Fibroblast of the aortic adventitia (primary cell): ENCODE measurements at regions not wholly inside any gene's neighbourhood (a gene's known extent, or its start where the extent isn't known, plus 50 kb on each side); places are given as distances from the start of the nearest gene placed in this dataset.

ENCODE experiments used
- DNase-seq: peaks from one replicate; pipeline ENCODE4 v3.0.0-alpha.2; 2010; ENCODE audit warnings: low read depth
- H3K4me3 ChIP-seq: 2 replicates; pipeline ENCODE4 v1.5.1; 2011; ENCODE audit warnings: low read depth, mild to moderate bottlenecking, control low read depth, low read length, moderate library complexity
- TF ChIP-seq, protein P1 (sequence below): IDR thresholded peaks from 2 replicates; pipeline ENCODE4 v1.5.1; 2011; ENCODE audit warnings: mild to moderate bottlenecking, low read length, control low read depth, inconsistent platforms; ENCODE audit not compliant: insufficient read depth

- DNase-seq, result peak; percentile 17
- H3K4me3 ChIP-seq, result no peak overlapping the region
- TF ChIP-seq, protein P1, sequence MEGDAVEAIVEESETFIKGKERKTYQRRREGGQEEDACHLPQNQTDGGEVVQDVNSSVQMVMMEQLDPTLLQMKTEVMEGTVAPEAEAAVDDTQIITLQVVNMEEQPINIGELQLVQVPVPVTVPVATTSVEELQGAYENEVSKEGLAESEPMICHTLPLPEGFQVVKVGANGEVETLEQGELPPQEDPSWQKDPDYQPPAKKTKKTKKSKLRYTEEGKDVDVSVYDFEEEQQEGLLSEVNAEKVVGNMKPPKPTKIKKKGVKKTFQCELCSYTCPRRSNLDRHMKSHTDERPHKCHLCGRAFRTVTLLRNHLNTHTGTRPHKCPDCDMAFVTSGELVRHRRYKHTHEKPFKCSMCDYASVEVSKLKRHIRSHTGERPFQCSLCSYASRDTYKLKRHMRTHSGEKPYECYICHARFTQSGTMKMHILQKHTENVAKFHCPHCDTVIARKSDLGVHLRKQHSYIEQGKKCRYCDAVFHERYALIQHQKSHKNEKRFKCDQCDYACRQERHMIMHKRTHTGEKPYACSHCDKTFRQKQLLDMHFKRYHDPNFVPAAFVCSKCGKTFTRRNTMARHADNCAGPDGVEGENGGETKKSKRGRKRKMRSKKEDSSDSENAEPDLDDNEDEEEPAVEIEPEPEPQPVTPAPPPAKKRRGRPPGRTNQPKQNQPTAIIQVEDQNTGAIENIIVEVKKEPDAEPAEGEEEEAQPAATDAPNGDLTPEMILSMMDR, result no peak
These were observed 879.8 kb downstream of the SOCS6 start for GRCh38 chr18:71168557-71169145.

DNA sequence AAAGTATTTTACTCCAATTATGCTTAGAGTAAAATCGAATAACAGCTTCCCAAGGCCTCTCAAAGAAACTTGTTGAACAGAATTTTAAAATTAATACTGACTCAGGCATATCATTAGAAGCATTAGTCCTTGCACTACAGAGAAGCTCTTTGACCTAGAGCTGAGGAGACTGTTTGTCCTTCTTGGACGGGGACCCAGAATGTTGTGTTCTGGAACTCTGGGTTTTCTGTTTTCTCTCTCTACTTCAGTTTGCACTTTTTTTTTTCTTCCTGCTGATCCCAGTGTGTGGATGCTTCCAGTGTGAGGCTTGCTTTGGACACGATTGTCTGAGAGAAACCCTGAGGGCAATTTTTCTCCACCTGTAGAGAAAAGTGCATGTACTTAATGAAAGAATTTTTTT lies 847.6 kb downstream of the SOCS6 start:
- TF ChIP-seq, protein P1, result no peak
- no peak for DNase-seq
- no peak overlapping the region for H3K4me3 ChIP-seq

DNA sequence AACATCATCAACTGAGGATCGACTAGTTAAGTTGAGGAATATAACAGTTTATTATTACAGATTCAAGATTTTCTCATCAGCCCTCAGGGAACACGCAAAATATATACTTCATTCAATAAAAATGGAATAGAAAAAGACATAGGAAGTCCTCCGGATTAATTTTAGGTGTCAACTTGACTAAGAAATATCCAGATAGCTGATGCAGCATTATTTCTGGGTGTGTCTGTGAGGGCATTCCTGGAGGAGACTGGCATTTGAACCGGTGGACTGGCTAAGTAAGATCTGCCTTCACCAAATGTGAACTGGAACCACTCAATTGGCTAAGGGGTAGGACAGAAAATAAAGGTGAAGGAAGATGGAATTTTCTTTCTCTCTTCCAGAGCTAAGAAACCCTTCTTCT lies 845.3 kb downstream of the SOCS6 start:
- H3K4me3 ChIP-seq, result no peak overlapping the region
- DNase-seq, result no peak
- TF ChIP-seq, protein P1, result no peak

DNA sequence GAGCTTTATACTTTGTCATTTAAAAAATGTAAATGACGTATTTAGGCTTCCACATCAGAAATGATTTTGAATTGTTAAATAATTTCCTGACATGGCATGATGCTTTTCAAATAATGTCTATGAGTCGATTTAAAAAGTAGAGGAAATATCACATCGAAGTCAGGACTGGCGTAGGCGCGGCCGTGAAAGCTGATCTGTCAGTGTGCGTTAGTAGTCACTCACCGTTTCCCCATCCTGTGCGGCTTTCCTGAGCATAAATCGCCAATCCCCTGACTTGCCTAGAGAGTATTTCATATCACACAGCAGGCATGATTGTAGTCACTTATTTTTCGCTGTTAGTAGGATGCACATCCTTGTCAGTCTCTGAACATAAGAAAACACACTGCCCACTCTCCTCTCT lies 843.1 kb downstream of the SOCS6 start:
- DNase-seq, result no peak
- TF ChIP-seq, protein P1, result no peak
- no peak overlapping the region for H3K4me3 ChIP-seq

DNA sequence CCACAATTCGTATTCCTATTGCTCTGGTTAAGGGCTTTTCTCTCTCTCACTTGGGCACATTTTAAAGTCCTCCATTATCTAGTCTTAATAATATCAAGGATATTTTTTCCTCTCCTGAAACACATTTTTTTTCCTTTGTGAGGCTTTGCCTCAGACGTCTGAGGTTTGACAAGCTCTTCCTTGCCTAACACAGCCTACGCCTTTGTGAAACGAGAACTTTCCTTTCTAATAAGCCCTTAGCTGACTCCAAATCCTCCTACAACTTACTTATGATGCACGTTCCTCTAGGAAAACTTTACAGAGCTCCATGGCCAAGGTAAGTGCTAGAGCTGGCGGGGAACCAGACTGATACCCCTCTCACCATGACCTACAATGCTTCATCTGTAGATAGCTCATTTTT lies 841.5 kb downstream of the SOCS6 start:
- no peak overlapping the region for H3K4me3 ChIP-seq
- no peak for DNase-seq
- TF ChIP-seq, protein P1, result no peak

DNA sequence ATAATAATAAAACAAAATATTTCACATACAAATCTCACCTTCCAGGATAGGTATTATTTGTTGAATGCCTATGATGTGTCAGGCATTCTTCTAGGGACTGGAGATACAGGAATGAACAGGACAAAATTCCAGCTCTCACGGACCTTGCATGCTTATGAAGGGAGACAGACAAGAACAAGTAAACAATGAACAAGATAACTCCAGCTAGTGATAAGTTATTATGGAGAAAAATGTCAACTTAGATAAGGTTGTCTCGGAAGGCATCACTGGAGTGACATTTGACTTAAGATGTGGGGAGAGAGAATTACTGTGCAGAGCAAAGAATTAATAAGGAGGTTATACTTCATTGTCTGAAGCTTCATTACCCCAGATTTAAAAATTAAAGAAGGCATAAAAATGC lies 836.7 kb downstream of the SOCS6 start:
- H3K4me3 ChIP-seq, result no peak overlapping the region
- TF ChIP-seq, protein P1, result no peak
- DNase-seq, result peak; percentile 62

- H3K4me3 ChIP-seq, result no peak overlapping the region
- no peak for DNase-seq
- TF ChIP-seq, protein P1, result no peak
These were observed 827.7 kb downstream of the SOCS6 start for GRCh38 chr18:71116535-71116934.
